WTC11 (cell line): ENCODE measurements at regions not wholly inside any gene's neighbourhood (a gene's known extent, or its start where the extent isn't known, plus 50 kb on each side); places are given as distances from the start of the nearest gene placed in this dataset.

Source experiments
- TP53 ChIP-seq: sonication (generic); formaldehyde crosslinking; IDR thresholded peaks from 2 replicates; pipeline ENCODE4 v1.8.1; 2023; ENCODE audit warnings: mild to moderate bottlenecking, missing genetic modification reagents
- ZSCAN18 ChIP-seq: fragments of 250-450 bp; sonication (Bioruptor Pico); IDR thresholded peaks from 2 replicates; pipeline ENCODE4 v2.1.2; 2022; ENCODE audit warnings: mild to moderate bottlenecking, moderate library complexity

DNA sequence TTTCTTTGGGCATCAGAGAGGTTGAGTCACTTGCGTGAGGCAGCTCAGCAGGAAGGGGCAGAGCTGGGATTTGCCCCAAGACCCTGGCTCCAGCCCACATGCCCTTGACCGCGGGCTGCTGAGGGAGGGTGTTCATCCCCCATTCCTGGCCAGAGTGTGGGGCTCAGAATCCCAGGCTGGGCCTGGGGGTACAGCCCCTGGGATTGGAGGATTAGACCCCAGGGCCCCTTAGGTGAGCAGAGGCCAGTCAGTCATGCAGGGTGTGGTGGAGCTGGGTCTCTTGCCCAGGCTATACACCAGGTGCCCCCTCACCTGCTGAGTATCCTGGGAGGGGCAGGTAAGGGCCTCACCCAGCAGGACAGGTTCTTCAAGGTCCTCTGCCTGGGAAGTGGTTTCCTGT lies 68.4 kb upstream of the ZNF716 start:
- TF ChIP-seq ZSCAN18 (CRISPR knock-in tag), result no peak
- no peak for TF ChIP-seq TP53 (CRISPR knock-in tag)
